Hematopoietic multipotent progenitor cell treated with erythropoietin and hydrocortisone succinate and interleukin-3 and kit ligand, for 6 days (in vitro differentiated cells): ENCODE measurements at regions not wholly inside any gene's neighbourhood (a gene's known extent, or its start where the extent isn't known, plus 50 kb on each side); places are given as distances from the start of the nearest gene placed in this dataset.
"Not testable (repeated sequence)": the region's sequence is repeated elsewhere in the genome, so short reads cannot be mapped to it uniquely, and the experiment has no call there.

Experiments used
- DNase-seq: peaks from one replicate; pipeline ENCODE4 v3.0.0-alpha.2; 2015

DNA sequence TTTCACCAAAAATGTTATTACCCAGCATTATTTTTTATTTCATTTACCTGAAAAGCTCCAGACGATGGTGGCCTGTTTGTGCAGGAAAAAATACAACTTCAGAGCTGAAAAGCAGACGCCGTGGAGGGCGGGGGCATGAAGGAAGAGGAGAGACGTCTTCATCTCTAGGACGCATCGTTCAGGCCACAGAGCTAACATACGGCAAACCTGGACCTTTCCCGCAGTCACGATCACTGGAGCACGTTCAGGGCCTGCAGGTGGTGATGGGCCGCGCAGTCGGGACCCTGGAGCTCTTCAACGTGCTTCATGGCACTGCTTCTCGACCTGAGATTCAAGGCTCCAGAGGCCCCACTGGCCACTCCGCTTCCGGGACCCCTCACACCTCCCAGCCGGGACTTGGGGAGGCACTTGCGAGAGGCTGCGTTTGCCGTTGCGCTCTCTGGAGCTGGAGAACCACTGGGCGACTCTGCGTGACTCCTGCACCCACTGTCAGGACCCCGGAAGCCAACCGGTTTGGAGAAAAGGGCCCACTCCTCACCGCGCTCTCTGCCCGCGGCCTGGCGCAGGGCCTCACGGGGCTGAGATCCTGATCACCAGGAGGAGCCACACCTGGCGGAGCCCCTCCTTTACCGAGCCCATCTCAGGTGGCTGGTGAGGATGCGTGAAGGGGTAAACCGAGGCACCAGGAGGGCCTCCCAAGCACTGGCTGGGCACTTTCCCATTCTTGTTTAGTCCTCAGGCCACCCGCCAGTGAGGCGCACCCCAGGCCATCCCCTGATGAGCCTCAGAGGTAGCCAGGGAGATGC, 164.4 kb upstream of the AFDN start:
- DNase-seq: no peak

- DNase-seq: no peak
These were observed 163.9 kb upstream of the AFDN start for GRCh38 chr6:167662881-167663205.

DNA sequence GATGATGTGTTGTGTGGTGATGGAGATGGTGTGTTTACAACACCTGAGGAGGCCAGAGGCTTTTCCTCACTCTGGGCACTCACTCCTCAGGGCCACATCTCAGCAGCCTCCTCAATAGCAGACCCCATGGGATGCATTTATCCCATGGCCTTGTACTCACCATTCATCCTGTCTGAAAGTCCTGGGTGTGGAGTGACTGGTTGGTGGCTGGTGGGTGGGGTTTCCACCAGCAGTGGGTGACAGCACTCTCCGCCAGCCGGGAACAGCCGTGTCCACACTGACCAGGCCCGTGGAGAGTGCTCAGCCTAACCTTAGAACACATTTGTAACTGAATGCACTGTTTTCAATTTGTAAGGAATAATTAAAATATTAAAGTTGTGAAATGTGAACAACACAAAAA, 163.4 kb upstream of the AFDN start:
- no peak for DNase-seq

- DNase-seq: no peak
These were observed 162.8 kb upstream of the AFDN start for GRCh38 chr6:167663784-167664443.

- DNase-seq: no peak
These were observed 161.7 kb upstream of the AFDN start for GRCh38 chr6:167664678-167665660.

GRCh38 chr6:167665698-167666330, 160.9 kb upstream of the AFDN start:
- DNase-seq: no peak

GRCh38 chr6:167666571-167667203, 160.0 kb upstream of the AFDN start:
- no peak for DNase-seq

- no peak for DNase-seq
These were observed 159.3 kb upstream of the AFDN start for GRCh38 chr6:167667204-167668018.

- no peak for DNase-seq
These were observed 158.5 kb upstream of the AFDN start for GRCh38 chr6:167668019-167668753.

DNA sequence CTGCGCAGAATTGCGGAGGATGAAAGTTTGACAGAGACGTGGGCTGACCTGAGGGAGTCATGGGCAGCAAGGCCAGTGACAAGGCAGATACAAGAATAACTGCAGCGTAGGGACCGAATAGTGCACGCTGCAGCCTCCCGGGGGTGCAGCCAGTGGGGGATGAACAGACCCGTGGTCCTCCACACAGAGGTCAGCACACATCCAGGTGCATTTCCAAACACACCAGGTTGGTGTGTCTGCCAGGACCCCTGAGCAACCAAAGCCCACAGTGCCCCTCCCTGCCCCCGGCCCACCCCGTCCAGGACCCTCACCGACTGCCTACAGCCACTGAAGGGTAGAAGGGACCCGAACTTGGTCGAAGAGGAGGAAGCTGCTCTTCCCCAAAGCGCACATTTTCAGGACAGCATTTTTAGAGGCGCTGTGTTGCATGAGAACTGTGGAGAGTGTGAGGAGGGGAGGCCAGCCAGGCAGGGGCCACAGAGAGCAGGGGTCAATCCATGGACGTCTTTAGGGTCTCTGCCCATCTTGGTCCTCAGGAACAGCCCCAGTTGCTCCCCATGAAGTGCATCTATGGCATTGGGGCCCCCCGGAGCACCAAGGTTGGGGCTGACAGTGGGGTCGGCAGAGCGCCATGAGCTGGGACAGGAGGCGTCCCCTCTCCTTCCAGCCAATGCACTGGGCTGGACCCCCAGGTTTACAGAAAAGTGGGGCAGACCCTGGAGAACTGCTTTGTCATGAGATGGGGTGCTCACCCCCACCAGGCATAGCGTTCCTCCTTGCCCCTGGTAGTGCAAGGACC, 157.8 kb upstream of the AFDN start:
- no peak for DNase-seq

- no peak for DNase-seq
These were observed 157.2 kb upstream of the AFDN start for GRCh38 chr6:167669553-167669849.

DNA sequence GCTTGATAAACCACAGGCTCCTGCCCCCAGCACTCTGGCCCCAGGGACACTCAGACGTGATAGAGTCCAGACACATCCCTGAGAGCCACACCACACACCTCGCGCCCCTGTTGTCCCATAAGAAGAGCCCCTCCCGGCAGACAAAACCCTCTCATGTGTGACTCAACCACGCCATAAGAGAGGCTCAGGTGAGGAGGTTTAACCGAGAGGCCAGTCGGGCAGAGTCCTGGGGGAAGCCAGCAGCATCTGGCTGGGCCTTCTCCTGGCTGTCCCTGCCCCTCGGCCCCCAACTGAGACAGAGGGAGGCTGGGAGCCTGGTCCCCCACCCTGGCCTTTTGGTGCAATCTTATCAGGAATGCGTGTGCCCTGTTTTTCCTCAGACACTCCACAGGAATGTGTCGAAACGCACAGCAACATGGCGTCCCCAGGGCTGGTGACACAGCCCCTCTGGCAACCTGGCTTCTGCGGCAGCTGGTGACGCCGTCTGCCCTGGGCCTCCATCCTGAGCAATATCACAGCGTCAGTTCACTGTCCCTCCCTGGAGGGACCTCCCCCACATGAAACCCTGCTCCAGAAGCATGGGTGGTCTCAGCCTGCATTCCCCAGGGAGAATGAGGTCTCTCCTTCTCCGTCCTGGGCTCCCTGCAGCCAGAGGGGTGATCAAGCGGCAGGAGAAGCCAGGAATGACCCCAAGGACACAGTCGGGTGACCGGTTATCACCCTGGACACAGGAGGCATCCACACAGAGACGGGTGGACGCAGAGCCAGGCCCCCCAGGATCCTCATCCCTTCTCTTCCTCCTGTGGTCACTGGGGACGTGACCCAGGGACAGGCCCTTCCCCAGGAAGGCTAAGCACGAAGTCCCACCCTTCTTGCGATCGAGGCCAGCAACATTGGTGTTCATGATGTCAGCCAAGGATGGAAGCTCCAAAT, 156.6 kb upstream of the AFDN start:
- DNase-seq: no peak

DNA sequence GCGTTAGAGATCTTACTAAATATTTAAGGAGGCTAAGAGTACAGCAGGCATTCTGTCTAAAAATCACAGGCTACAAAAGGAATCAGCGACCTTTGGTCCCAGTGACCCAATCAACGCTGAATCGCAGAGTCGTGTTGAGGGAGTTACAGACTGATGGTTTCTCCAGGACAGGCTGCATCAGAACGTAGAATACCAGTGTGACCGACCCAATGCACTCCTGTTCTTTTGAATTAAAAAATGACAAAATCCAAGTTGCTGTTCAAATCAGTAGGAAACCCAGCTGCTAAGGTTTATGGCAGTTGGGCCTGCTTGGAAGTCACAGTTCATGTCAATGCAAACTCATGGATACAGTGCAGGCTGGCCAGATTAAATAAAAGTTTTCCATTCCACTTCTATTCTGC, 155.8 kb upstream of the AFDN start:
- no peak for DNase-seq

DNA sequence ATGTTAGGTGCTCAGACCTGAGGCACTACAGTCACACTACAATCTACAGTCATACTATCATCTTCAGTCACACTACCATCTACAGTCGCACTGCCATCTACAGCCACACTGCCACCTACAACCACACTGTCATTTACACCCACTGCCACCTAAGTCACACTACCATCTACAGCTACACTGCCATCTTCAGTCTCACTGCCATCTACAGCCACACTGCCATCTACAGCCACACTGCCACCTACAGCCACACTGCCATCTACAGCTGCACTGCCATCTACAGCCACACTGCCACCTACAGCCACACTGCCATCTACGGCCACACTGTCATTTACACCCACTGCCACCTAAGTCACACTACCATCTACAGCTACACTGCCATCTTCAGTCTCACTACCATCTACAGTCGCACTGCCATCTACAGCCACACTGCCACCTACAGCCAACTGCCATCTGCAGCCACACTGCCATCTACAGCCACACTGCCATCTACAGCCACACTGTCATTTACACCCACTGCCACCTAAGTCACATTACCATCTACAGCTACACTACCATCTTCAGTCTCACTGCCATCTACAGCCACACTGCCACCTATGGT, 155.2 kb upstream of the AFDN start:
- not testable (repeated sequence) for DNase-seq

GRCh38 chr6:167671977-167672687, 154.6 kb upstream of the AFDN start:
- no peak for DNase-seq

- no peak for DNase-seq
These were observed 154.0 kb upstream of the AFDN start for GRCh38 chr6:167672738-167673137.

- no peak for DNase-seq
These were observed 152.8 kb upstream of the AFDN start for GRCh38 chr6:167673946-167674345.

GRCh38 chr6:167674486-167674885, 152.2 kb upstream of the AFDN start:
- DNase-seq: no peak
